ENCODE measurements at regions not wholly inside any gene's neighbourhood (a gene's known extent, or its start where the extent isn't known, plus 50 kb on each side); places are given as distances from the start of the nearest gene placed in this dataset.
"Not testable (repeated sequence)": the region's sequence is repeated elsewhere in the genome, so short reads cannot be mapped to it uniquely, and the experiment has no call there.

- H3K4me3 ChIP-seq (ENCODE audit: low read depth, low read length); DNase-seq (ENCODE audit: low read depth): not testable (repeated sequence)
These were observed 651.4 kb downstream of the PCDH11X start for GRCh38 chrX:92430574-92430973.

GRCh38 chrX:92460539-92460938 lies 681.4 kb downstream of the PCDH11X start:
- not testable (repeated sequence) for H3K4me3 ChIP-seq (ENCODE audit: low read depth, low read length); DNase-seq (ENCODE audit: low read depth)

GRCh38 chrX:92480165-92480564 lies 701.0 kb downstream of the PCDH11X start:
- not testable (repeated sequence) for H3K4me3 ChIP-seq (ENCODE audit: low read depth, low read length); DNase-seq (ENCODE audit: low read depth)

- H3K4me3 ChIP-seq (ENCODE audit: low read depth, low read length); DNase-seq (ENCODE audit: low read depth): not testable (repeated sequence)
These were observed 706.3 kb downstream of the PCDH11X start for GRCh38 chrX:92485487-92485886.

- not testable (repeated sequence) for DNase-seq (ENCODE audit: low read depth)
These were observed 736.1 kb downstream of the PCDH11X start for GRCh38 chrX:92515270-92515669.

GRCh38 chrX:92528995-92529394 lies 749.8 kb downstream of the PCDH11X start:
- not testable (repeated sequence) for DNase-seq (ENCODE audit: low read depth); H3K4me3 ChIP-seq (ENCODE audit: low read depth, low read length)

More at GRCh38 chrX:92515270-92515669, 736.1 kb downstream of the PCDH11X start:
- not testable (repeated sequence) for H3K4me3 ChIP-seq (ENCODE audit: low read depth, low read length)

GRCh38 chrX:92540461-92540860 lies 761.3 kb downstream of the PCDH11X start:
- H3K4me3 ChIP-seq (ENCODE audit: low read depth, low read length); DNase-seq (ENCODE audit: low read depth): not testable (repeated sequence)

GRCh38 chrX:92558323-92558722 lies 779.1 kb downstream of the PCDH11X start:
- not testable (repeated sequence) for DNase-seq (ENCODE audit: low read depth)

GRCh38 chrX:92558796-92559195 lies 779.6 kb downstream of the PCDH11X start:
- not testable (repeated sequence) for H3K4me3 ChIP-seq (ENCODE audit: low read depth, low read length); DNase-seq (ENCODE audit: low read depth)

More at GRCh38 chrX:92558323-92558722, 779.1 kb downstream of the PCDH11X start:
- not testable (repeated sequence) for H3K4me3 ChIP-seq (ENCODE audit: low read depth, low read length)

- DNase-seq (ENCODE audit: low read depth); H3K4me3 ChIP-seq (ENCODE audit: low read depth, low read length): not testable (repeated sequence)
These were observed 780.9 kb downstream of the PCDH11X start for GRCh38 chrX:92560083-92560482.

GRCh38 chrX:92570217-92570616 lies 791.0 kb downstream of the PCDH11X start:
- not testable (repeated sequence) for H3K4me3 ChIP-seq (ENCODE audit: low read depth, low read length)
- DNase-seq (ENCODE audit: low read depth) = peak; percentile 9

GRCh38 chrX:92586643-92587042 lies 807.5 kb downstream of the PCDH11X start:
- not testable (repeated sequence) for DNase-seq (ENCODE audit: low read depth); H3K4me3 ChIP-seq (ENCODE audit: low read depth, low read length)

GRCh38 chrX:92589676-92590075 lies 810.5 kb downstream of the PCDH11X start:
- DNase-seq (ENCODE audit: low read depth) = not testable (repeated sequence)

GRCh38 chrX:92590726-92591298 lies 811.6 kb downstream of the PCDH11X start:
- not testable (repeated sequence) for H3K4me3 ChIP-seq (ENCODE audit: low read depth, low read length); DNase-seq (ENCODE audit: low read depth)

More at GRCh38 chrX:92589676-92590075, 810.5 kb downstream of the PCDH11X start:
- not testable (repeated sequence) for H3K4me3 ChIP-seq (ENCODE audit: low read depth, low read length)

GRCh38 chrX:92611517-92611916 lies 832.3 kb downstream of the PCDH11X start:
- not testable (repeated sequence) for DNase-seq (ENCODE audit: low read depth); H3K4me3 ChIP-seq (ENCODE audit: low read depth, low read length)

- H3K4me3 ChIP-seq (ENCODE audit: low read depth, low read length); DNase-seq (ENCODE audit: low read depth): not testable (repeated sequence)
These were observed 847.5 kb downstream of the PCDH11X start for GRCh38 chrX:92626699-92627098.

- DNase-seq (ENCODE audit: low read depth); H3K4me3 ChIP-seq (ENCODE audit: low read depth, low read length): not testable (repeated sequence)
These were observed 878.4 kb downstream of the PCDH11X start for GRCh38 chrX:92657593-92657992.

- not testable (repeated sequence) for H3K4me3 ChIP-seq (ENCODE audit: low read depth, low read length); DNase-seq (ENCODE audit: low read depth)
These were observed 880.6 kb downstream of the PCDH11X start for GRCh38 chrX:92659743-92660142.

- DNase-seq (ENCODE audit: low read depth); H3K4me3 ChIP-seq (ENCODE audit: low read depth, low read length): not testable (repeated sequence)
These were observed 913.6 kb downstream of the PCDH11X start for GRCh38 chrX:92692796-92693195.

- H3K4me3 ChIP-seq (ENCODE audit: low read depth, low read length); DNase-seq (ENCODE audit: low read depth): not testable (repeated sequence)
These were observed 920.4 kb downstream of the PCDH11X start for GRCh38 chrX:92699388-92700092.

Measured in NB4 (cell line).